ENCODE measurements at regions not wholly inside any gene's neighbourhood (a gene's known extent, or its start where the extent isn't known, plus 50 kb on each side); places are given as distances from the start of the nearest gene placed in this dataset.
A peak's percentile ranks its signal among the peaks of the same experiment; 100 is the strongest.
"Not testable (repeated sequence)": the region's sequence is repeated elsewhere in the genome, so short reads cannot be mapped to it uniquely, and the experiment has no call there.

- DNase-seq (ENCODE audit: low read depth), result no peak
These were observed 129.8 kb downstream of the SEC23A start for GRCh38 chr14:38973083-38973700.

- DNase-seq (ENCODE audit: low read depth), result no peak
These were observed 130.5 kb downstream of the SEC23A start for GRCh38 chr14:38972511-38972910.

- no peak for DNase-seq (ENCODE audit: low read depth)
These were observed 131.6 kb downstream of the SEC23A start for GRCh38 chr14:38971258-38971921.

- DNase-seq (ENCODE audit: low read depth), result peak; percentile 30
These were observed 138.4 kb downstream of the SEC23A start for GRCh38 chr14:38964630-38965029.

GRCh38 chr14:38960946-38961531, 142.0 kb downstream of the SEC23A start:
- DNase-seq (ENCODE audit: low read depth), result no peak

GRCh38 chr14:38959021-38959420, 144.0 kb downstream of the SEC23A start:
- DNase-seq (ENCODE audit: low read depth), result no peak

GRCh38 chr14:38958589-38958988, 144.4 kb downstream of the SEC23A start:
- DNase-seq (ENCODE audit: low read depth), result no peak

GRCh38 chr14:38951451-38951850, 151.6 kb downstream of the SEC23A start:
- peak; percentile 30 for DNase-seq (ENCODE audit: low read depth)

- DNase-seq (ENCODE audit: low read depth), result no peak
These were observed 152.4 kb downstream of the SEC23A start for GRCh38 chr14:38950676-38951075.

GRCh38 chr14:38948576-38948975, 154.5 kb downstream of the SEC23A start:
- no peak for DNase-seq (ENCODE audit: low read depth)

- DNase-seq (ENCODE audit: low read depth), result no peak
These were observed 154.9 kb downstream of the SEC23A start for GRCh38 chr14:38948171-38948570.

- DNase-seq (ENCODE audit: low read depth), result no peak
These were observed 155.7 kb downstream of the SEC23A start for GRCh38 chr14:38947343-38947742.

GRCh38 chr14:38944691-38945090, 158.3 kb downstream of the SEC23A start:
- no peak for DNase-seq (ENCODE audit: low read depth)

- no peak for DNase-seq (ENCODE audit: low read depth)
These were observed 161.5 kb downstream of the SEC23A start for GRCh38 chr14:38941488-38941887.

- not testable (repeated sequence) for DNase-seq (ENCODE audit: low read depth)
These were observed 170.4 kb downstream of the SEC23A start for GRCh38 chr14:38932653-38933000.

GRCh38 chr14:38931969-38932652, 170.9 kb downstream of the SEC23A start:
- no peak for DNase-seq (ENCODE audit: low read depth)

GRCh38 chr14:38930898-38931297, 172.1 kb downstream of the SEC23A start:
- no peak for DNase-seq (ENCODE audit: low read depth)

- no peak for DNase-seq (ENCODE audit: low read depth)
These were observed 173.0 kb downstream of the SEC23A start for GRCh38 chr14:38930022-38930421.

- DNase-seq (ENCODE audit: low read depth), result no peak
These were observed 173.6 kb downstream of the SEC23A start for GRCh38 chr14:38929416-38929815.

GRCh38 chr14:38921893-38922292, 181.1 kb downstream of the SEC23A start:
- DNase-seq (ENCODE audit: low read depth), result not testable (repeated sequence)

- no peak for DNase-seq (ENCODE audit: low read depth)
These were observed 187.9 kb downstream of the SEC23A start for GRCh38 chr14:38915125-38915524.

- DNase-seq (ENCODE audit: low read depth), result no peak
These were observed 192.9 kb downstream of the SEC23A start for GRCh38 chr14:38910092-38910491.

- no peak for DNase-seq (ENCODE audit: low read depth)
These were observed 198.1 kb downstream of the SEC23A start for GRCh38 chr14:38904959-38905358.
